Epidermal melanocyte (primary cell): ENCODE measurements at regions not wholly inside any gene's neighbourhood (a gene's known extent, or its start where the extent isn't known, plus 50 kb on each side); places are given as distances from the start of the nearest gene placed in this dataset.

ENCODE experiments used
- DNase-seq: peaks from one replicate; pipeline ENCODE4 v3.0.0; 2011; ENCODE audit warnings: low spot score; ENCODE audit not compliant: insufficient read length

DNA sequence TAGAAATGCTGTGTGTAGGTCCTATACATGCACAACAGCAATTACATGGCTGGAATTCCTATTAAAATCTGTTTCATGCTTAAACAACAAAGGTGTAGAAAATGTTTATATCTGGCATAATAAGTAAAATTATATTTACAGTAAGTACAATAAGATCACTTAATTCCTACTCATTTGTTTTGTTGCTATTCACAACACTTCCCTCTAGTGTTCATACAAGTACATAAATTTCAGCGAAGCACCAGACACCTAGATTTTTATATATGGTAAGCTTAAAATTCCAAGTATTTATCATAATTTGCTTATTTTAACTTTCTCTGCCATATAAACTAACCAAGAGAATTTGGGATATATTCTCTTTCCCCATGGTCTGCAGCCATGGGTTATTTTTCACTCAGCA is 51.8 kb upstream of the ANK3 start:
- DNase-seq, result no peak

DNA sequence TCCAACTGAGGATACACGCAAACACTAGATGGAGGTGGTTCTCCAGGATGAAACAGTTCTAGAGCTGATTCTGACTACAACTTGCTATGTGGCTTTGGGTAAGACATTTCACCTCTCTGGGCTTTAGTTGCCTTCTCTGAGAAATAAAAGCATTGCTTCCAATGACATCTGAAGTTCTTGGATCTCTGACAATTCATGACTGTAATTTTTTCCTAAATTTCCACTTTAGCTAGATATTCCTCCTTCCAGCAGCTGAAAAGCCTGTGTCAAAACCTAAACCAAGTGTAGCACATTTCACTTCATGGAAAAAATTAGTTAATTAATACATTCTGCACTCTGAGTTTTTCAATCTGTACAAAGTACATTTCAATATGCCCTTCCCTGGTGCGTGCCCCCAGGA is 50.0 kb upstream of the ANK3 start:
- no peak for DNase-seq
